HG03354 (cell line): ENCODE measurements at regions not wholly inside any gene's neighbourhood (a gene's known extent, or its start where the extent isn't known, plus 50 kb on each side); places are given as distances from the start of the nearest gene placed in this dataset.
A peak's percentile ranks its signal among the peaks of the same experiment; 100 is the strongest.

Source experiments
- ATAC-seq: cut with Tn5 transposase; IDR thresholded peaks from one replicate; pipeline ENCODE4 v1.9.1; 2021; ENCODE audit warnings: mild to moderate bottlenecking; ENCODE audit not compliant: unreplicated experiment, poor library complexity, severe bottlenecking

- no peak for ATAC-seq
Observed at GRCh38 chr2:163541943-163542342, 193.9 kb downstream of the FIGN start.

- ATAC-seq = no peak
Observed at GRCh38 chr2:163541495-163541894, 194.3 kb downstream of the FIGN start.

- ATAC-seq = peak; percentile 59
Observed at GRCh38 chr2:163528640-163529217, 207.1 kb downstream of the FIGN start.

GRCh38 chr2:163527381-163527780, 208.4 kb downstream of the FIGN start:
- ATAC-seq = no peak

GRCh38 chr2:163518762-163519161, 217.0 kb downstream of the FIGN start:
- no peak for ATAC-seq

- ATAC-seq = no peak
Observed at GRCh38 chr2:163515836-163516235, 220.0 kb downstream of the FIGN start.

GRCh38 chr2:163505281-163505680, 230.5 kb downstream of the FIGN start:
- ATAC-seq = no peak

- ATAC-seq = no peak
Observed at GRCh38 chr2:163493359-163494298, 242.2 kb downstream of the FIGN start.

- ATAC-seq = no peak
Observed at GRCh38 chr2:163491850-163492249, 244.0 kb downstream of the FIGN start.

- ATAC-seq = no peak
Observed at GRCh38 chr2:163490281-163490680, 245.5 kb downstream of the FIGN start.

- no peak for ATAC-seq
Observed at GRCh38 chr2:163481515-163481914, 254.3 kb downstream of the FIGN start.

GRCh38 chr2:163479599-163479998, 256.2 kb downstream of the FIGN start:
- ATAC-seq = no peak

GRCh38 chr2:163475815-163476214, 260.0 kb downstream of the FIGN start:
- no peak for ATAC-seq

- ATAC-seq = no peak
Observed at GRCh38 chr2:163474889-163475288, 260.9 kb downstream of the FIGN start.

- no peak for ATAC-seq
Observed at GRCh38 chr2:163474319-163474744, 261.5 kb downstream of the FIGN start.

GRCh38 chr2:163471947-163472346, 263.9 kb downstream of the FIGN start:
- ATAC-seq = no peak

GRCh38 chr2:163469561-163469962, 266.2 kb downstream of the FIGN start:
- no peak for ATAC-seq

- no peak for ATAC-seq
Observed at GRCh38 chr2:163467251-163467630, 268.6 kb downstream of the FIGN start.

- ATAC-seq = no peak
Observed at GRCh38 chr2:163466331-163467250, 269.2 kb downstream of the FIGN start.

- ATAC-seq = peak; percentile 59
Observed at GRCh38 chr2:163465440-163465839, 270.4 kb downstream of the FIGN start.
